ENCODE measurements at regions not wholly inside any gene's neighbourhood (a gene's known extent, or its start where the extent isn't known, plus 50 kb on each side); places are given as distances from the start of the nearest gene placed in this dataset.

DNA sequence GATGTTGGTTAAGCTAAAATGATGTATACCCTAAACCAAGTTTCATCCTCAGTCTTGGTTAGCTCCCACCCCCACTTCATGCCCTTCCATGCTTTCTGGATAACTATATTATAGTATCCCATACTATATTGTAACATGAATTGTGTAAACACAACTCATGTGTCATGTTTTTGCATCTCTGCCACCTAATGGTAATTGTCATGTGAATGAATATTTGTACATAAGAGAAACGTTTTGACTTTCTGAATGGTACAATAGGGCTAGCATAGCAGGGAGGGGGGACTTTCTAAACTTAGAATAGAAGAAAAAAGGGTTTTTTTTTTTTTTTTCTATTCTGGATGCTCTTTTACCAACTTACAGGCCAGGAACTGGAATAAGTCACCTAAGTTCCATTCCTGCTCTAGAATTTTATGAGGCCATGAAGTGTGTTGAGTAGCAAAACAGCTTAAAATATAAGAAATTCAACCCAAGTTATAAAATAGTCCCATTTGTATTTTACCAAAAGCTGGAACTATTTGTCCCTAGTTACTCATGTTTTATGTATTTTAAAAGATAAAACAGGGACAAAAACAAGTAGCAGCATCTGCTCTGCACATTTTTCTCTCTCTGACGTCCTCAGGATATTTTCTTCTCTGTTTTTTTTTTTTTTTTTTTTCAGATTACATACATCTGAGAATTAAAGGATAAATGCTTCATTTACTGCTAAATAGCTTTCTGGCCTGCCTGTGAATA lies 77.4 kb downstream of the HLX start:
- WGBS, 2 experiments (ENCODE audit: insufficient coverage in 1 of 2, insufficient read length in 1 of 2), result 86 to 100% methylated on average over 1 to 2 of the region's 2 CpGs
- Mint-ChIP-seq H3K27ac (no peak overlapping the region), H3K4me1 (no peaks in the 10 kb centered on the region), H3K27me3 (ENCODE audit: insufficient read depth) (peaks cover 13% of the 10 kb centered on the region), H3K9me3 (no peaks in the 10 kb centered on the region), H3K4me3 (no peak overlapping the region), H3K36me3 (ENCODE audit: low read depth) (no peaks in the 10 kb centered on the region)
- Histone ChIP-seq H3K9me3 (ENCODE audit: control insufficient read depth, low read length) (no peaks in the 10 kb centered on the region), H3K9ac (ENCODE audit: extremely low read depth, low read length, poor library complexity, severe bottlenecking) (no peak overlapping the region), H3K27me3 (ENCODE audit: control insufficient read depth, insufficient read depth, low read length, poor library complexity, severe bottlenecking) (no peaks in the 10 kb centered on the region), H3K4me3 (ENCODE audit: low read length) (no peak overlapping the region), H3K4me1 (ENCODE audit: control insufficient read depth, insufficient read depth, low read length) (no peaks in the 10 kb centered on the region), H3K36me3 (ENCODE audit: control insufficient read depth, insufficient read depth, low read length) (no peaks in the 10 kb centered on the region), H3K27ac (ENCODE audit: low read depth, low read length) (no peak overlapping the region)
- TF ChIP-seq CTCF (conservative IDR thresholded peaks at IDR 0.05), result no peak
- DNase-seq, result no peak

DNA sequence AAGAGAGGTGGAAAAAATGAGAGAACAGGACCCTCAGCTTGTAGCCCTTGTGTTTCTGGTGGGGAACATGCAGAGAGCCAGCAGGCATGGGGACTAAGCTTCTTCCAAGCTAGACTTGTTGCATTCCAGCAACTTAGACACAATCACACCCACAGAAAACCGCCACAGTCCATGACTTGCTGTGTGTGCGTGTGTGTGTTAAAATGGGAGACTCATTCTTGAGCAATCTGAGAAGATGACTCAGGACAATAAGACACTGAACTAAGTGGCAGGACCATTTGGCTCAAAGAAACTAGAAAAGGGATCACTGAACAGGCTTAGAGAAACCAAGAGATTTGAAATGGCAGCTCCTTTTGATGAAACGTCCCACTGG lies 78.0 kb downstream of the HLX start:
- 83 to 98% methylated on average over 1 to 3 of the region's 3 CpGs for WGBS, 2 experiments (ENCODE audit: insufficient coverage in 1 of 2, insufficient read length in 1 of 2)
- peaks cover 17% of the 10 kb centered on the region for H3K27me3 Mint-ChIP-seq (ENCODE audit: insufficient read depth)
- no peaks in the 10 kb centered on the region for H3K36me3 Mint-ChIP-seq (ENCODE audit: low read depth)
- Histone ChIP-seq H3K9me3 (ENCODE audit: control insufficient read depth, low read length) (no peaks in the 10 kb centered on the region), H3K9ac (ENCODE audit: extremely low read depth, low read length, poor library complexity, severe bottlenecking) (no peak overlapping the region), H3K36me3 (ENCODE audit: control insufficient read depth, insufficient read depth, low read length) (no peaks in the 10 kb centered on the region), H3K4me3 (ENCODE audit: low read length) (no peak overlapping the region), H3K27ac (ENCODE audit: low read depth, low read length) (no peak overlapping the region), H3K27me3 (ENCODE audit: control insufficient read depth, insufficient read depth, low read length, poor library complexity, severe bottlenecking) (no peaks in the 10 kb centered on the region), H3K4me1 (ENCODE audit: control insufficient read depth, insufficient read depth, low read length) (no peaks in the 10 kb centered on the region)
- no peak overlapping the region for H3K4me3 Mint-ChIP-seq
- no peaks in the 10 kb centered on the region for H3K4me1 Mint-ChIP-seq
- H3K27ac Mint-ChIP-seq, result no peak overlapping the region
- H3K9me3 Mint-ChIP-seq, result no peaks in the 10 kb centered on the region
- no peak for DNase-seq
- TF ChIP-seq CTCF (conservative IDR thresholded peaks at IDR 0.05), result no peak

- H3K27ac Mint-ChIP-seq, result no peak overlapping the region
- H3K9ac ChIP-seq (ENCODE audit: extremely low read depth, low read length, poor library complexity, severe bottlenecking), result no peak overlapping the region
- 80% methylated on average over 1 of the region's 1 CpG; no CpG with 5 or more reads in 1 of the 2 experiments for WGBS, 2 experiments (ENCODE audit: insufficient coverage in 1 of 2, insufficient read length in 1 of 2)
Measured at GRCh38 chr1:220958234-220958633, 79.0 kb downstream of the HLX start.

More at GRCh38 chr1:220958234-220958633, 79.0 kb downstream of the HLX start:
- Histone ChIP-seq H3K27ac (ENCODE audit: low read depth, low read length) (no peak overlapping the region), H3K4me3 (ENCODE audit: low read length) (no peak overlapping the region), H3K9me3 (ENCODE audit: control insufficient read depth, low read length) (no peaks in the 10 kb centered on the region), H3K27me3 (ENCODE audit: control insufficient read depth, insufficient read depth, low read length, poor library complexity, severe bottlenecking) (no peaks in the 10 kb centered on the region), H3K36me3 (ENCODE audit: control insufficient read depth, insufficient read depth, low read length) (no peaks in the 10 kb centered on the region), H3K4me1 (ENCODE audit: control insufficient read depth, insufficient read depth, low read length) (no peaks in the 10 kb centered on the region)
- H3K4me3 Mint-ChIP-seq, result no peak overlapping the region
- H3K9me3 Mint-ChIP-seq, result no peaks in the 10 kb centered on the region
- no peaks in the 10 kb centered on the region for H3K36me3 Mint-ChIP-seq (ENCODE audit: low read depth)
- DNase-seq, result no peak
- no peak for TF ChIP-seq CTCF (conservative IDR thresholded peaks at IDR 0.05)
- no peaks in the 10 kb centered on the region for H3K4me1 Mint-ChIP-seq
- peaks cover 22% of the 10 kb centered on the region for H3K27me3 Mint-ChIP-seq (ENCODE audit: insufficient read depth)
